Suprapubic skin (tissue), 4 donors: ENCODE measurements at regions not wholly inside any gene's neighbourhood (a gene's known extent, or its start where the extent isn't known, plus 50 kb on each side); places are given as distances from the start of the nearest gene placed in this dataset.

Experiments used
- EP300 ChIP-seq: sonication (generic); formaldehyde crosslinking; IDR thresholded peaks from one replicate; pipeline ENCODE4 v1.6.1; 2017; ENCODE audit warnings: antibody characterized with exemption
- POLR2A ChIP-seq, 2 donors: fragments of 450-650 bp; IDR thresholded peaks; one replicate each; pipeline ENCODE4 v1.6.1; 2017; ENCODE audit warnings: antibody characterized with exemption in 2 of 2, mild to moderate bottlenecking in 2 of 2, moderate library complexity in 2 of 2
- POLR2AphosphoS5 ChIP-seq, 3 donors: sonication (generic); formaldehyde crosslinking; IDR thresholded peaks; one replicate each; pipeline ENCODE4 v1.6.1; 2017; ENCODE audit warnings: antibody characterized with exemption in 3 of 3
- TF ChIP-seq, protein P1 (sequence below), 2 donors: fragments of 200-600 bp in 1 of 2; fragments of 450-650 bp in 1 of 2; sonication (generic) in 1 of 2; IDR thresholded peaks; one replicate each; pipeline ENCODE4 v1.5.1; 2016 to 2019; ENCODE audit warnings: antibody characterized with exemption in 2 of 2, mild to moderate bottlenecking in 1 of 2, moderate library complexity in 1 of 2

- TF ChIP-seq POLR2AphosphoS5 (IDR thresholded peaks at IDR 0.05), result no peak
- TF ChIP-seq, protein P1, sequence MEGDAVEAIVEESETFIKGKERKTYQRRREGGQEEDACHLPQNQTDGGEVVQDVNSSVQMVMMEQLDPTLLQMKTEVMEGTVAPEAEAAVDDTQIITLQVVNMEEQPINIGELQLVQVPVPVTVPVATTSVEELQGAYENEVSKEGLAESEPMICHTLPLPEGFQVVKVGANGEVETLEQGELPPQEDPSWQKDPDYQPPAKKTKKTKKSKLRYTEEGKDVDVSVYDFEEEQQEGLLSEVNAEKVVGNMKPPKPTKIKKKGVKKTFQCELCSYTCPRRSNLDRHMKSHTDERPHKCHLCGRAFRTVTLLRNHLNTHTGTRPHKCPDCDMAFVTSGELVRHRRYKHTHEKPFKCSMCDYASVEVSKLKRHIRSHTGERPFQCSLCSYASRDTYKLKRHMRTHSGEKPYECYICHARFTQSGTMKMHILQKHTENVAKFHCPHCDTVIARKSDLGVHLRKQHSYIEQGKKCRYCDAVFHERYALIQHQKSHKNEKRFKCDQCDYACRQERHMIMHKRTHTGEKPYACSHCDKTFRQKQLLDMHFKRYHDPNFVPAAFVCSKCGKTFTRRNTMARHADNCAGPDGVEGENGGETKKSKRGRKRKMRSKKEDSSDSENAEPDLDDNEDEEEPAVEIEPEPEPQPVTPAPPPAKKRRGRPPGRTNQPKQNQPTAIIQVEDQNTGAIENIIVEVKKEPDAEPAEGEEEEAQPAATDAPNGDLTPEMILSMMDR (IDR thresholded peaks at IDR 0.05), result no peak
- TF ChIP-seq POLR2A (IDR thresholded peaks at IDR 0.05), result no peak
- TF ChIP-seq EP300, result no peak
Measured at GRCh38 chr2:19408592-19408991, 50.2 kb upstream of the OSR1 start.
